Astrocyte of the cerebellum (primary cell): ENCODE measurements at regions not wholly inside any gene's neighbourhood (a gene's known extent, or its start where the extent isn't known, plus 50 kb on each side); places are given as distances from the start of the nearest gene placed in this dataset.

Experiments used
- DNase-seq: peaks from one replicate; pipeline ENCODE4 v3.0.0-alpha.2; 2011; ENCODE audit warnings: low read depth
- H3K4me3 ChIP-seq: 2 replicates; pipeline ENCODE4 v1.5.1; 2011; ENCODE audit warnings: mild to moderate bottlenecking, low read depth, low read length, moderate library complexity
- CTCF ChIP-seq: IDR thresholded peaks from 2 replicates; pipeline ENCODE4 v1.5.1; 2012; ENCODE audit warnings: low read length, low read depth, moderate library complexity, mild to moderate bottlenecking; ENCODE audit errors: missing control alignments
- in situ Hi-C: cut with HindIII; loops from 2 replicates; pipeline ENCODE4 v1.10.0; 2017; ENCODE audit warnings: low sequenced_read_pairs

- in situ Hi-C loops = no loop called here
- no peak for DNase-seq
- no peak for TF ChIP-seq CTCF
- H3K4me3 ChIP-seq = no peak overlapping the region
Observed at GRCh38 chr5:138656916-138657315, 81.7 kb upstream of the HSPA9 start.

DNA sequence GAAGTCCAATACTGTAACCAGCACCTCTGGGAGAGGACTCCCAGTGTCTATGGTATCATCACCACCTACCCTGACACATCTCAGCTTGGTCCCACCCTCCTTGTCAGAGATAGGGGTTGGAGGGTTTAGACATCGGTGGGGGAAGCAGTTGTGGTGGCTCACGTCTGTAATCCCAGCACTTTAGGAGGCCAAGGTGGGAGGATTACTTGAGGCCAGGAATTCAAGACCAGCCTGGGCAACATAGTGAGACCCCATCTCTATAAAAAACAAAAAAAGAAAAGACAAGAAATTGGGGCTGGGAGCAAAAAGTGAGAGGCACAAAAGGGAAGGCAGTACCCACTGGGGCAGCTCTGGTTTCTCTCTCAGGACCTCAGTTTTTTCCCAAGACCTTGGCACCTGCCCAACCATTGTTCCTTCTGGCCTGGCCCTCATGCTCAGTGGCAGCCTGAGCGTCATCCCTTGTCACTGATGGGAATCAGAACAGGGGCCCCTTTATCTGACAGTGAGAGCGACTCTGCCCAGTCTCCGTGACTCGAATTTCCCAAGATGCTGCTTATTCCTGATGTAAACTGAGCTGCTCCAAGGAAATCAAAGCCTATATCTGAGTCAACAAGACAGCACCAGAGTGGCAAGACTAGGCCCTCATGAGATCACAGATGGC, 80.5 kb upstream of the HSPA9 start:
- TF ChIP-seq CTCF = no peak
- in situ Hi-C loops = no loop called here

GRCh38 chr5:138654281-138654867, 79.2 kb upstream of the HSPA9 start:
- in situ Hi-C loops = no loop called here
- peak; percentile 29 for DNase-seq
- no peak for TF ChIP-seq CTCF

More for the DNA sequence above, 80.5 kb upstream of the HSPA9 start:
- no peak overlapping the region for H3K4me3 ChIP-seq
- no peak for DNase-seq

GRCh38 chr5:138653502-138653901, 78.3 kb upstream of the HSPA9 start:
- no peak overlapping the region for H3K4me3 ChIP-seq
- TF ChIP-seq CTCF = peak; percentile 38
- DNase-seq = no peak
- in situ Hi-C loops = no loop called here

More at GRCh38 chr5:138654281-138654867, 79.2 kb upstream of the HSPA9 start:
- no peak overlapping the region for H3K4me3 ChIP-seq

- no peak for DNase-seq
- no peak overlapping the region for H3K4me3 ChIP-seq
- TF ChIP-seq CTCF = no peak
- in situ Hi-C loops = no loop called here
Observed at GRCh38 chr5:138651767-138652117, 76.5 kb upstream of the HSPA9 start.

- no peak for DNase-seq
- in situ Hi-C loops = no loop called here
- TF ChIP-seq CTCF = no peak
- no peak overlapping the region for H3K4me3 ChIP-seq
Observed at GRCh38 chr5:138651058-138651766, 76.0 kb upstream of the HSPA9 start.
